DOHH2 (cell line): ENCODE measurements at regions not wholly inside any gene's neighbourhood (a gene's known extent, or its start where the extent isn't known, plus 50 kb on each side); places are given as distances from the start of the nearest gene placed in this dataset.
"Not testable (repeated sequence)": the region's sequence is repeated elsewhere in the genome, so short reads cannot be mapped to it uniquely, and the experiment has no call there.

Source experiments
- CTCF ChIP-seq: fragments of 200-600 bp; sonication (generic); IDR thresholded peaks from one replicate; pipeline ENCODE4 v1.5.1; 2014; ENCODE audit warnings: antibody characterized with exemption, mild to moderate bottlenecking, low read depth, low read length; ENCODE audit not compliant: poor library complexity, severe bottlenecking
- EZH2phosphoT487 ChIP-seq: fragments of 200-600 bp; sonication (generic); IDR thresholded peaks from 2 replicates; pipeline ENCODE4 v1.6.1; 2017; ENCODE audit warnings: borderline replicate concordance, mild to moderate bottlenecking, antibody characterized with exemption, low read length, moderate library complexity, mixed read lengths

GRCh38 chr2:61594201-61594600, 56.0 kb upstream of the XPO1 start:
- not testable (repeated sequence) for TF ChIP-seq CTCF, EZH2phosphoT487
